Cardiac fibroblast (primary cell): ENCODE measurements at regions not wholly inside any gene's neighbourhood (a gene's known extent, or its start where the extent isn't known, plus 50 kb on each side); places are given as distances from the start of the nearest gene placed in this dataset.

Experiments used
- DNase-seq, 2 donors: peaks; one replicate each; pipeline versions ENCODE4 v3.0.0 to v3.0.0-alpha.2; 2010; ENCODE audit warnings: low read depth in 2 of 2
- H3K4me3 ChIP-seq, 2 donors: replicated peaks in 1 of 2; 1 replicate in 1 of 2; 2 replicates in 1 of 2; pipeline ENCODE4 v1.5.1; 2011; ENCODE audit warnings: low read depth in 2 of 2, low read length in 2 of 2, mild to moderate bottlenecking in 2 of 2, moderate library complexity in 1 of 2
- TF ChIP-seq, protein P1 (sequence below): IDR thresholded peaks from one replicate; pipeline ENCODE4 v1.5.1; 2011; ENCODE audit warnings: low read depth, mild to moderate bottlenecking, low read length, inconsistent platforms

DNA sequence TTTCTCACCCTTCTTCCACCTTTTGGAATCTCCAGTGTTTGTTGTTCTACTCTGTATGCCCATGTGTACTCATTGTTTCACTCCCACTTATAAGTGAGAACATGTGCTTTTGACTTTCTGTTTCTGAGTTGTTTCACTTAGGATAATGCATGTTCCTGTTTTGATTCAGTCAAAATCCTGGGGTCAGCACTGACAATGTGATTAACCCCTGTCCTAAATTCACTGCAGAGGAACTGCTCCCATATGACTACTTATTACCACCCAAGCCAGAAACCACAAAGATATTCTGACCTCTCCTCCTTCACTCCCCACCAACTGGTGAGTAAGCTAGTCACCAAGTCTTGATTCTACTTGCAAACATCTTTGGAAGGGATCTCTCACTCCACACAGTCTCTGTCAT is 251.4 kb upstream of the TCF4 start:
- H3K4me3 ChIP-seq: no peak overlapping the region
- TF ChIP-seq, protein P1, sequence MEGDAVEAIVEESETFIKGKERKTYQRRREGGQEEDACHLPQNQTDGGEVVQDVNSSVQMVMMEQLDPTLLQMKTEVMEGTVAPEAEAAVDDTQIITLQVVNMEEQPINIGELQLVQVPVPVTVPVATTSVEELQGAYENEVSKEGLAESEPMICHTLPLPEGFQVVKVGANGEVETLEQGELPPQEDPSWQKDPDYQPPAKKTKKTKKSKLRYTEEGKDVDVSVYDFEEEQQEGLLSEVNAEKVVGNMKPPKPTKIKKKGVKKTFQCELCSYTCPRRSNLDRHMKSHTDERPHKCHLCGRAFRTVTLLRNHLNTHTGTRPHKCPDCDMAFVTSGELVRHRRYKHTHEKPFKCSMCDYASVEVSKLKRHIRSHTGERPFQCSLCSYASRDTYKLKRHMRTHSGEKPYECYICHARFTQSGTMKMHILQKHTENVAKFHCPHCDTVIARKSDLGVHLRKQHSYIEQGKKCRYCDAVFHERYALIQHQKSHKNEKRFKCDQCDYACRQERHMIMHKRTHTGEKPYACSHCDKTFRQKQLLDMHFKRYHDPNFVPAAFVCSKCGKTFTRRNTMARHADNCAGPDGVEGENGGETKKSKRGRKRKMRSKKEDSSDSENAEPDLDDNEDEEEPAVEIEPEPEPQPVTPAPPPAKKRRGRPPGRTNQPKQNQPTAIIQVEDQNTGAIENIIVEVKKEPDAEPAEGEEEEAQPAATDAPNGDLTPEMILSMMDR: no peak
- DNase-seq: peak; percentile 47 to 76

DNA sequence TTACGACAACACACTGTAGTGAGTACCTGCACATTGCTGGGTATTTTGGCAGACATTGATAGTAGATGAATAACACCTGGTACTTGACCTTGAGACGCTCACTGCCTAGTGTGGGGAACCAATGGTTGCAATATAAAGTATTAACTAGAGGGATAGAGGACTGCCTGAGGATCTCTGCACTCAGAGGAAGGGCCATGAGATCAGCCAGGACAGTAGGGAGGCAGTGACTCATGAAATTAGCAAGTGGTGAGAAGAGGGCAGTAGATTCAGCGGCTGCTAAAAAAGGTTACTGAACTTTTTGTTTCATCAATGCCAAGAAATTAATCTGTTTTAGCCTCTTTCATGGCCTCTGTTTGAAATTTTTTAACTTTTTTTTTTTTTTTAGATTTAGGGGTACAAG is 250.8 kb upstream of the TCF4 start:
- no peak overlapping the region for H3K4me3 ChIP-seq
- DNase-seq: peak in 1 of 2 donors; percentile 49
- TF ChIP-seq, protein P1: no peak

DNA sequence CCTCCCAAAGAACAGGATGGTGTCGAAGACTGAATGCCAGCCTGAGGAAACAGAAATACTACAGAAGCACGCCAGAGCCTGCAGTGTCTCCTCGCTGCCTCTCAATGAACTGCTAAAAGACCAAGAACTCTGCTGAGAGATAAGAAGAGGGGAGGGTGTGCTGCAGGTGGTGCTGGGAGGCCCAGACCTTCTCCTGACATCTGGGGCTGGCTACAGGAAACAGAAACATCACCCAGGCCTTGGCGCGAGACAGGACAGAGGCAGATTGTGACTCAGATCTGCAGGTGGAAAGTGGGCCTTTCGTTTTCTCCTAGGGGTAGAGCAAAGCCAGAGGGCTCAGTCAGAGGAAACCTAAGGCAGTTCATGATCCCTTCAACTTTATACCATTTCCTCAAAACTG is 250.3 kb upstream of the TCF4 start:
- TF ChIP-seq, protein P1: no peak
- no peak for DNase-seq
- no peak overlapping the region for H3K4me3 ChIP-seq

DNA sequence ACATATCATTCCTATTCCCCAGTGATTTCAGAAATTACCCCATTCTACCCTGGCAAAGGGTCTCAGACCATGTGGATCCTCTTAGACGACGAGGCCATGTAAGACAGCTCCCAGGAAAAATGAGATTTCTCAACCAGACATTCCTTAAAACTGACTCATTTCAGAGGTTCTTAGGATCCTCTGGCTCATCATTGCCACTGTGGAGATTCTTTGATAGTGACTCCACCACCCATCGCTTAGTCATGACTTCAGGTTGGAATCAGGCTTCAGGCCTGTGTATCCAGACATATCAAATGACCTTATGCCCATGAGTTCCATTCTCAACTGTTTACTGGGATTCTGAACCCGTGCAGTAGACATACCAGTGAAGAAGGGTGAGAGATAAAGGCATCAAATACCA is 245.6 kb upstream of the TCF4 start:
- peak; percentile 86 to 99 for DNase-seq
- TF ChIP-seq, protein P1: no peak
- H3K4me3 ChIP-seq: no peak overlapping the region

DNA sequence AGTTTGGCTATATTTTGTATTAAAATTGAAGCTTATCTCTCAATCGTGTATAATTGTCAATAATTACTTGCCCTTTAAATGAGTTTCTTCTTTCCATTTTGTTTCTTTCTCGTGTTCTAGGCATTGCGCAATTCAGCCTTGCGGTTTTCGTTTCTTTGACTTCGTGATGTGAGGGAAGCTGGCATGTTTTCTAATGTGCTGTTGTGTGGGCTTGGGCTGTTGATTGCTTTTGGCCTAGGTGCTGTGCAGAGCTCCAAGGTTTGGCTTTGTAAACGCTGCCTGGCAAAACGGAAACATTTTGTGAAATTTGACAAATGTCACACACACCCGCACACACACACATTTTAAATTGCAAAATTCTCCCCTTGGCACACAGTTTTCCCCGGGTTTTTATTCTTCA is 242.6 kb upstream of the TCF4 start:
- TF ChIP-seq, protein P1: no peak
- no peak for DNase-seq
- no peak overlapping the region for H3K4me3 ChIP-seq

DNA sequence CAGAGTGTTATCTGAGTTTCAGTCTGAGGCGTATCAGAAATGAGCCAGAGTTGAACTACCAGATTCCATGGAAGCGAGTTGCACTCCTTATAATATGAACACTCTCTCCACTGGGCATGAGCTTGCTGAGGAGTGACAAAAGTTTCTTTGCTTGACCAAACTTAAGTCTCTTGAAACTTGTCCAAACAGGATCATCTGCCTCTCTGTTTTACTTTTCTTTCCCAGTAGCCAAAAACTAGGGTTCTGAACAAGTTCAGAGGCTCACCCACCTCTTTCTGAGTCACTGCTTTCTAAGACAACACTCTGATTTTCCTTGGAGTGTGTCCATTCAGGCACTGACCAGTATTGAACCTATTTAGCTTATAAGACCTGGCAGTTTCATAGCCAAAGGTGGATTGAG is 233.2 kb upstream of the TCF4 start:
- H3K4me3 ChIP-seq: no peak overlapping the region
- DNase-seq: peak; percentile 24 to 49
- TF ChIP-seq, protein P1: no peak

DNA sequence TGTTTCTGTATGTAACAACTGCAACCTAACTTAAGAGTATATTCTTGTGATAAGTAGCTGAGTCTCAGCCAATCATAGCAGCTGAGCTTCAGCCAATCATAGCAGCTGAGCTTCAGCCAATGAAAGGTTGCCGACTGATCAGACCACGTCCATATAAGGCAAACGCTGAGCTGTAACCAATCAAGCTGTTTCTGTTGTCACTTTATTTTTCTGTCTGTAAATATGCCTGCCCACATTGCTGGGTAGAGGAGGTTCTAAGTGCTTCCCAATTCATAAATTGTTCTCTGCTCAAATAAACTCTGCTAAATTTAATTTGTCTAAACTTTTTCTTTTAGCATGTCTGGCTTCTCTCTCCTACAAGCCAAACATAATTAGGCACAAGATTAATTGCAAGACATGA is 231.5 kb upstream of the TCF4 start:
- no peak overlapping the region for H3K4me3 ChIP-seq
- DNase-seq: no peak
- TF ChIP-seq, protein P1: no peak
